GM23338 (cell line): ENCODE measurements at regions not wholly inside any gene's neighbourhood (a gene's known extent, or its start where the extent isn't known, plus 50 kb on each side); places are given as distances from the start of the nearest gene placed in this dataset.

Experiments
- CREB1 ChIP-seq: fragments of 250-450 bp; sonication (Bioruptor Pico); IDR thresholded peaks from 2 replicates; pipeline ENCODE4 v1.5.0; 2020; ENCODE audit warnings: low read depth, mild to moderate bottlenecking, moderate library complexity
- ETS1 ChIP-seq: IDR thresholded peaks from 2 replicates; pipeline ENCODE4 v1.6.1; 2016; ENCODE audit warnings: antibody characterized with exemption
- EZH2 ChIP-seq: fragments of 200-600 bp; sonication (generic); IDR thresholded peaks from one replicate; pipeline ENCODE4 v1.8.0; 2017; ENCODE audit warnings: antibody characterized with exemption, mild to moderate bottlenecking, low read depth; ENCODE audit not compliant: unreplicated experiment
- EZH2phosphoT487 ChIP-seq: fragments of 200-600 bp; sonication (generic); IDR thresholded peaks from one replicate; pipeline ENCODE4 v1.8.1; 2018; ENCODE audit warnings: antibody characterized with exemption; ENCODE audit not compliant: unreplicated experiment
- JUNB ChIP-seq: IDR thresholded peaks from one replicate; pipeline ENCODE4 v1.6.1; 2016; ENCODE audit warnings: antibody characterized with exemption; ENCODE audit not compliant: unreplicated experiment
- REST ChIP-seq: IDR thresholded peaks from one replicate; pipeline ENCODE4 v1.6.1; 2018; ENCODE audit warnings: antibody characterized with exemption; ENCODE audit not compliant: unreplicated experiment
- STAT1 ChIP-seq: IDR thresholded peaks from one replicate; pipeline ENCODE4 v1.6.1; 2016; ENCODE audit warnings: antibody characterized with exemption; ENCODE audit not compliant: unreplicated experiment
- TF ChIP-seq, protein P1 (sequence below): fragments of 250-450 bp; sonication (Bioruptor Pico); IDR thresholded peaks from 2 replicates; pipeline ENCODE4 v1.5.0; 2020; ENCODE audit warnings: mild to moderate bottlenecking, moderate library complexity

DNA sequence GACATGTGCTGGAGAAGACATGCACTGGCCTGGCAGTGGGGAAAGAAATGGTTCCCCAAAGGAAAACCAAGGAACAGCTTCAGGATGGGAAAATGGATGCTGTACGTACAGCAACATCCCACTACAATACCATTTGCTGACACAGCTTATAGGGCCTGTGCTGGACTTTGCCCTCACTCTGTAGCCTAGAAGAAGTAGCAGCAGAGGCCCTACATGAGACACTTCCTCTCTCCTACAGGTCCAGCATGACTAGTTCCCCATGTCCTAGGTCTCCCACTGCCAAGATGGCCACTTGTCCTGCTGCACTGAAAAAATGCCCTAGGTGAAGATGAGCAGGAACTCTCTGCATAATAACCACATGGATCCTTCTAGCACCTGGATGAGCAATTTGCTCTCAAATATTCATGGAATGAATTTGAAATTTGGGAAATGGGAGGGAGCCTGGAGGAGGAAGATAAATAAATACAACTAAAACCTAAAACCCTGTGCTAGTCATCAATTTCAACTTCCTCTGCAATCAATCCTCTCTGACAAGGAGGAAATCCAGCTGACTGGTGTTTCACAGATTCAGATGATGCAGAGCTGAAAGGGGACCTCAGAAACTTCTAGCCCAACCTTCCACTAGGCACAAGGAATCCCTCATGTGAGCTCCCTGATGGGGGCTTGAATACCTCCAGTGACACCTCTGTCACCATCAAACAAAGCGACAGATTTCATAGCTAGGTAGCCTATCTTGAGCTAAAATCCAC, 514.3 kb upstream of the PPP2R3A start (continued):
- TF ChIP-seq, protein P1, sequence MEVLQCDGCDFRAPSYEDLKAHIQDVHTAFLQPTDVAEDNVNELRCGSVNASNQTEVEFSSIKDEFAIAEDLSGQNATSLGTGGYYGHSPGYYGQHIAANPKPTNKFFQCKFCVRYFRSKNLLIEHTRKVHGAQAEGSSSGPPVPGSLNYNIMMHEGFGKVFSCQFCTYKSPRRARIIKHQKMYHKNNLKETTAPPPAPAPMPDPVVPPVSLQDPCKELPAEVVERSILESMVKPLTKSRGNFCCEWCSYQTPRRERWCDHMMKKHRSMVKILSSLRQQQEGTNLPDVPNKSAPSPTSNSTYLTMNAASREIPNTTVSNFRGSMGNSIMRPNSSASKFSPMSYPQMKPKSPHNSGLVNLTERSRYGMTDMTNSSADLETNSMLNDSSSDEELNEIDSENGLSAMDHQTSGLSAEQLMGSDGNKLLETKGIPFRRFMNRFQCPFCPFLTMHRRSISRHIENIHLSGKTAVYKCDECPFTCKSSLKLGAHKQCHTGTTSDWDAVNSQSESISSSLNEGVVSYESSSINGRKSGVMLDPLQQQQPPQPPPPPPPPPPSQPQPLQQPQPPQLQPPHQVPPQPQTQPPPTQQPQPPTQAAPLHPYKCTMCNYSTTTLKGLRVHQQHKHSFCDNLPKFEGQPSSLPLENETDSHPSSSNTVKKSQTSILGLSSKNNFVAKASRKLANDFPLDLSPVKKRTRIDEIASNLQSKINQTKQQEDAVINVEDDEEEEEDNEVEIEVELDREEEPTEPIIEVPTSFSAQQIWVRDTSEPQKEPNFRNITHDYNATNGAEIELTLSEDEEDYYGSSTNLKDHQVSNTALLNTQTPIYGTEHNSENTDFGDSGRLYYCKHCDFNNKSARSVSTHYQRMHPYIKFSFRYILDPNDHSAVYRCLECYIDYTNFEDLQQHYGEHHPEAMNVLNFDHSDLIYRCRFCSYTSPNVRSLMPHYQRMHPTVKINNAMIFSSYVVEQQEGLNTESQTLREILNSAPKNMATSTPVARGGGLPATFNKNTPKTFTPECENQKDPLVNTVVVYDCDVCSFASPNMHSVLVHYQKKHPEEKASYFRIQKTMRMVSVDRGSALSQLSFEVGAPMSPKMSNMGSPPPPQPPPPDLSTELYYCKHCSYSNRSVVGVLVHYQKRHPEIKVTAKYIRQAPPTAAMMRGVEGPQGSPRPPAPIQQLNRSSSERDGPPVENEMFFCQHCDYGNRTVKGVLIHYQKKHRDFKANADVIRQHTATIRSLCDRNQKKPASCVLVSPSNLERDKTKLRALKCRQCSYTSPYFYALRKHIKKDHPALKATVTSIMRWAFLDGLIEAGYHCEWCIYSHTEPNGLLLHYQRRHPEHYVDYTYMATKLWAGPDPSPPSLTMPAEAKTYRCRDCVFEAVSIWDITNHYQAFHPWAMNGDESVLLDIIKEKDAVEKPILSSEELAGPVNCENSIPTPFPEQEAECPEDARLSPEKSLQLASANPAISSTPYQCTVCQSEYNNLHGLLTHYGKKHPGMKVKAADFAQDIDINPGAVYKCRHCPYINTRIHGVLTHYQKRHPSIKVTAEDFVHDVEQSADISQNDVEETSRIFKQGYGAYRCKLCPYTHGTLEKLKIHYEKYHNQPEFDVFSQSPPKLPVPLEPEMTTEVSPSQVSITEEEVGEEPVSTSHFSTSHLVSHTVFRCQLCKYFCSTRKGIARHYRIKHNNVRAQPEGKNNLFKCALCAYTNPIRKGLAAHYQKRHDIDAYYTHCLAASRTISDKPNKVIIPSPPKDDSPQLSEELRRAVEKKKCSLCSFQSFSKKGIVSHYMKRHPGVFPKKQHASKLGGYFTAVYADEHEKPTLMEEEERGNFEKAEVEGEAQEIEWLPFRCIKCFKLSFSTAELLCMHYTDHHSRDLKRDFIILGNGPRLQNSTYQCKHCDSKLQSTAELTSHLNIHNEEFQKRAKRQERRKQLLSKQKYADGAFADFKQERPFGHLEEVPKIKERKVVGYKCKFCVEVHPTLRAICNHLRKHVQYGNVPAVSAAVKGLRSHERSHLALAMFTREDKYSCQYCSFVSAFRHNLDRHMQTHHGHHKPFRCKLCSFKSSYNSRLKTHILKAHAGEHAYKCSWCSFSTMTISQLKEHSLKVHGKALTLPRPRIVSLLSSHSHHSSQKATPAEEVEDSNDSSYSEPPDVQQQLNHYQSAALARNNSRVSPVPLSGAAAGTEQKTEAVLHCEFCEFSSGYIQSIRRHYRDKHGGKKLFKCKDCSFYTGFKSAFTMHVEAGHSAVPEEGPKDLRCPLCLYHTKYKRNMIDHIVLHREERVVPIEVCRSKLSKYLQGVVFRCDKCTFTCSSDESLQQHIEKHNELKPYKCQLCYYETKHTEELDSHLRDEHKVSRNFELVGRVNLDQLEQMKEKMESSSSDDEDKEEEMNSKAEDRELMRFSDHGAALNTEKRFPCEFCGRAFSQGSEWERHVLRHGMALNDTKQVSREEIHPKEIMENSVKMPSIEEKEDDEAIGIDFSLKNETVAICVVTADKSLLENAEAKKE (CRISPR knock-in tag): no peak
- TF ChIP-seq REST: no peak
- TF ChIP-seq STAT1: no peak
- TF ChIP-seq EZH2: no peak
- no peak for TF ChIP-seq EZH2phosphoT487
- no peak for TF ChIP-seq ETS1
- no peak for TF ChIP-seq JUNB
- TF ChIP-seq CREB1 (CRISPR knock-in tag): no peak
